Endothelial cell of umbilical vein (primary cell): ENCODE measurements at regions not wholly inside any gene's neighbourhood (a gene's known extent, or its start where the extent isn't known, plus 50 kb on each side); places are given as distances from the start of the nearest gene placed in this dataset.
"Not testable (repeated sequence)": the region's sequence is repeated elsewhere in the genome, so short reads cannot be mapped to it uniquely, and the experiment has no call there.

Source experiments
- CTCF ChIP-seq, 2 donors: IDR thresholded peaks; 1 replicate in 1 of 2; 2 replicates in 1 of 2; pipeline ENCODE4 v1.5.1; 2011; ENCODE audit warnings: low read length in 2 of 2, mild to moderate bottlenecking in 2 of 2, moderate library complexity in 2 of 2, control low read depth in 1 of 2, inconsistent platforms in 1 of 2, low read depth in 1 of 2; ENCODE audit not compliant: insufficient read depth in 1 of 2; ENCODE audit errors: extremely low read depth in 1 of 2
- GATA2 ChIP-seq: IDR thresholded peaks from 2 replicates; pipeline ENCODE4 v1.7.0; 2011; ENCODE audit warnings: low read depth, mild to moderate bottlenecking, moderate library complexity, mixed read lengths, low read length; ENCODE audit not compliant: insufficient read length, insufficient read depth
- MYC ChIP-seq: IDR thresholded peaks from one replicate; pipeline ENCODE4 v1.6.1; 2011; ENCODE audit warnings: mild to moderate bottlenecking, low read depth, low read length
- POLR2A ChIP-seq: IDR thresholded peaks from 2 replicates; pipeline ENCODE4 v1.6.1; 2012; ENCODE audit warnings: low read depth, mild to moderate bottlenecking, control low read depth, low read length

- TF ChIP-seq CTCF (IDR thresholded peaks at IDR 0.05; ENCODE audit: extremely low read depth in 1 of 2, insufficient read depth in 1 of 2, low read depth in 1 of 2, low read length in 2 of 2); MYC; POLR2A; GATA2: not testable (repeated sequence)
Measured at GRCh38 chr13:32847976-32848375, 168.2 kb upstream of the KL start.
